ENCODE measurements at regions not wholly inside any gene's neighbourhood (a gene's known extent, or its start where the extent isn't known, plus 50 kb on each side); places are given as distances from the start of the nearest gene placed in this dataset.

GRCh38 chr3:188948997-188949389, 222.8 kb upstream of the TPRG1 start:
- intact Hi-C loops (cut with DNase I), result loop anchor here (2.0 to 10.0 kb wide), 5 partner anchors 324 to 1208 kb away; partner anchors contain the start of gene LPP
- Histone ChIP-seq H3K4me3 (no peak overlapping the region), H3K9me3 (no peaks in the 10 kb centered on the region), H3K4me1 (replicated peaks) (peaks cover 9% of the 10 kb centered on the region), H3K36me3 (no peaks in the 10 kb centered on the region), H3K27me3 (replicated peaks; ENCODE audit: insufficient read depth) (no peaks in the 10 kb centered on the region), H3K27ac (peak overlapping the region; percentile 90)
- TF ChIP-seq CTCF (IDR thresholded peaks at IDR 0.05) (no peak), POLR2AphosphoS5 (IDR thresholded peaks at IDR 0.05) (no peak), POLR2A (IDR thresholded peaks at IDR 0.05) (no peak)
- no peak for DNase-seq (ENCODE audit: low spot score)
- 67% methylated on average over 4 of the region's 4 CpGs for WGBS

- no peak for DNase-seq (ENCODE audit: low spot score)
- Histone ChIP-seq H3K27ac (peak overlapping the region; percentile 90), H3K27me3 (replicated peaks; ENCODE audit: insufficient read depth) (no peaks in the 10 kb centered on the region), H3K4me3 (no peak overlapping the region), H3K4me1 (replicated peaks) (peaks cover 9% of the 10 kb centered on the region), H3K36me3 (no peaks in the 10 kb centered on the region), H3K9me3 (no peaks in the 10 kb centered on the region)
- intact Hi-C loops (cut with DNase I), result loop anchor here (2.0 to 10.0 kb wide), 5 partner anchors 325 to 1209 kb away; partner anchors contain the start of gene LPP
- no peak for TF ChIP-seq CTCF (IDR thresholded peaks at IDR 0.05)
- TF ChIP-seq POLR2A (IDR thresholded peaks at IDR 0.05), result no peak
- TF ChIP-seq POLR2AphosphoS5 (IDR thresholded peaks at IDR 0.05), result no peak
- 100% methylated on average over 2 of the region's 2 CpGs for WGBS
Observed at GRCh38 chr3:188949456-188949855, 222.3 kb upstream of the TPRG1 start.

GRCh38 chr3:188949996-188950395, 221.8 kb upstream of the TPRG1 start:
- intact Hi-C loops (cut with DNase I), result loop anchor here (2.0 to 10.0 kb wide), 5 partner anchors 325 to 1209 kb away; partner anchors contain the start of gene LPP
- Histone ChIP-seq H3K27me3 (replicated peaks; ENCODE audit: insufficient read depth) (no peaks in the 10 kb centered on the region), H3K9me3 (no peaks in the 10 kb centered on the region), H3K4me1 (replicated peaks) (peaks cover 9% of the 10 kb centered on the region), H3K4me3 (no peak overlapping the region), H3K27ac (peak overlapping the region; percentile 90), H3K36me3 (no peaks in the 10 kb centered on the region)
- DNase-seq (ENCODE audit: low spot score), result no peak
- TF ChIP-seq POLR2AphosphoS5 (IDR thresholded peaks at IDR 0.05) (no peak), CTCF (IDR thresholded peaks at IDR 0.05) (no peak), POLR2A (IDR thresholded peaks at IDR 0.05) (no peak)
- WGBS, result 100% methylated on average over 1 of the region's 1 CpG

DNA sequence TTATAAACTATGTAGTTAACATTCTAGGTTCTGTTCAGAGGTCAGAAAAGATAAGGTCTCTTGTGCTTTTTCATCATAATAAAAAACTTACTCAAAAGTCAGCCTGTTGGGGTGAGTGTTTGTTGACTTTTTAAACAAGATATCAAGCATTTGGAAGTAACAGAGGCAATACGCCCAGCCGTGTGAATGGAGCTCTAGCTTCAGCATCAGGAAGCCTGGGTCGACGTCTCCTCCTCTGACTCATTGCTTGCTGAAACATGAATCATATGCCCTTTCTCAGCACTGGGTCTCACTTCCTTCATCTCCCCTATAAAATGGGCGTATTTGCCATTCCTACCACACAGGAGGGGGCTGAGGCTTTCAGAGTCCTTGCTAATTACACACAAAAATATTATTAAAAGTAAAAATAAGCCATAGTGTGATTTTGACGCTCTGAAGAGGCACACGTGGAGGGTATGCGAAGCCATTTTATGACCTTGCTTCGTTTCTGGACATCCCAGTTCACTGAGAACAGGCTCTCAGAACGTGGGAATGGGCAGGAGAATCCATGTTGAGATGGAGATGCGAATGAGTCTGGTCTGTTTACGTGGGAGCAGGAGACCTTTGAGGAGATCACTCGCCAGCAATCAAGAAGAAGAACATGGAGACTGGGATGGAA, 220.8 kb upstream of the TPRG1 start:
- H3K27ac ChIP-seq, result peak overlapping the region; percentile 90
- DNase-seq (ENCODE audit: low spot score), result peak; percentile 82
- TF ChIP-seq POLR2A (IDR thresholded peaks at IDR 0.05), result peak; percentile 44
- peak; percentile 85 for TF ChIP-seq POLR2AphosphoS5 (IDR thresholded peaks at IDR 0.05)
- peak in 1 of 4 experiments; percentile 5 for TF ChIP-seq CTCF (IDR thresholded peaks at IDR 0.05)
- intact Hi-C loops (cut with DNase I), result no loop called here
- H3K36me3 ChIP-seq, result no peaks in the 10 kb centered on the region
- no peaks in the 10 kb centered on the region for H3K27me3 ChIP-seq (replicated peaks; ENCODE audit: insufficient read depth)
- H3K9me3 ChIP-seq, result no peaks in the 10 kb centered on the region
- H3K4me1 ChIP-seq (replicated peaks), result peaks cover 9% of the 10 kb centered on the region
- H3K4me3 ChIP-seq, result no peak overlapping the region
- 50% methylated on average over 13 of the region's 13 CpGs for WGBS

GRCh38 chr3:188951734-188952133, 220.0 kb upstream of the TPRG1 start:
- H3K4me3 ChIP-seq, result no peak overlapping the region
- H3K27ac ChIP-seq, result peak overlapping the region; percentile 90
- no peaks in the 10 kb centered on the region for H3K36me3 ChIP-seq
- H3K27me3 ChIP-seq (replicated peaks; ENCODE audit: insufficient read depth), result no peaks in the 10 kb centered on the region
- no peak for DNase-seq (ENCODE audit: low spot score)
- no peaks in the 10 kb centered on the region for H3K9me3 ChIP-seq
- TF ChIP-seq CTCF (IDR thresholded peaks at IDR 0.05) (no peak), POLR2A (IDR thresholded peaks at IDR 0.05) (no peak), POLR2AphosphoS5 (IDR thresholded peaks at IDR 0.05) (no peak)
- H3K4me1 ChIP-seq (replicated peaks), result peaks cover 8% of the 10 kb centered on the region
- 88% methylated on average over 8 of the region's 8 CpGs for WGBS
- intact Hi-C loops (cut with DNase I), result no loop called here
